Fibroblast of lung (primary cell): ENCODE measurements at regions not wholly inside any gene's neighbourhood (a gene's known extent, or its start where the extent isn't known, plus 50 kb on each side); places are given as distances from the start of the nearest gene placed in this dataset.

Experiments
- CTCF ChIP-seq, 2 donors: IDR thresholded peaks in 1 of 2; conservative IDR thresholded peaks in 1 of 2; 1 replicate in 1 of 2; 2 replicates in 1 of 2; pipeline ENCODE4 v1.5.1; 2011 to 2012; ENCODE audit warnings: low read length in 2 of 2, control low read depth in 1 of 2, inconsistent platforms in 1 of 2, low read depth in 1 of 2, mild to moderate bottlenecking in 1 of 2
- EZH2 ChIP-seq: IDR thresholded peaks from 2 replicates; pipeline ENCODE4 v1.5.1; 2012; ENCODE audit warnings: low read length, control low read depth, mild to moderate bottlenecking; ENCODE audit errors: missing control alignments

- TF ChIP-seq CTCF (conservative IDR thresholded peaks at IDR 0.05 in 1 of 2, IDR thresholded peaks at IDR 0.05 in 1 of 2; ENCODE audit: low read depth in 1 of 2, low read length in 2 of 2): no peak
- no peak for TF ChIP-seq EZH2
Measured at GRCh38 chr10:131731780-131732630, 168.8 kb upstream of the PPP2R2D start.
